Stimulated activated CD4-positive, alpha-beta T cell treated with anti-CD3 and anti-CD28 coated beads, Interleukin-15, amount 100 ng/mL, for 48 hours (primary cell): ENCODE measurements at regions not wholly inside any gene's neighbourhood (a gene's known extent, or its start where the extent isn't known, plus 50 kb on each side); places are given as distances from the start of the nearest gene placed in this dataset.
"Not testable (repeated sequence)": the region's sequence is repeated elsewhere in the genome, so short reads cannot be mapped to it uniquely, and the experiment has no call there.

ENCODE experiments used
- DNase-seq, 2 donors: peaks; one replicate each; pipeline ENCODE4 v3.0.0-alpha.2; 2020; ENCODE audit warnings: low read depth in 2 of 2

- no peak for DNase-seq
These were observed 80.4 kb upstream of the MEF2A start for GRCh38 chr15:99485153-99485961.

DNA sequence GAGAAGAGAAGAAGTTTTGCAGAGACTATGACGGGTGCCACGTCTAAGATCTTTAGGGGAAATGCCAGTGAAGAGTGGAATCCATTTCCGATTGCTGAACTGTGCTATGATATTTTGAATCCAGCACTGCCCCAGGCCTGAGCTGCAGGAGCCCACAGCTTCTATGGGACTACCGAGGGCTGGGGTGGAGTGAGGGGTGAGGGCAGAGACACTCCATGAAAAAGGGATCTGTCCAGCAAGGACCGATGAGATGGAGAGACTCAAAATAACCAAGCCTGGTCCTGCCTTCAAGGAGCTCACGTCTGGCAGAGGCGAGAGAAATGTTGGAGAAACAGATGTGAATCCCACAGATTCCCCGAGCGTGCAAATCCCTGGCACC, 79.8 kb upstream of the MEF2A start:
- no peak for DNase-seq

DNA sequence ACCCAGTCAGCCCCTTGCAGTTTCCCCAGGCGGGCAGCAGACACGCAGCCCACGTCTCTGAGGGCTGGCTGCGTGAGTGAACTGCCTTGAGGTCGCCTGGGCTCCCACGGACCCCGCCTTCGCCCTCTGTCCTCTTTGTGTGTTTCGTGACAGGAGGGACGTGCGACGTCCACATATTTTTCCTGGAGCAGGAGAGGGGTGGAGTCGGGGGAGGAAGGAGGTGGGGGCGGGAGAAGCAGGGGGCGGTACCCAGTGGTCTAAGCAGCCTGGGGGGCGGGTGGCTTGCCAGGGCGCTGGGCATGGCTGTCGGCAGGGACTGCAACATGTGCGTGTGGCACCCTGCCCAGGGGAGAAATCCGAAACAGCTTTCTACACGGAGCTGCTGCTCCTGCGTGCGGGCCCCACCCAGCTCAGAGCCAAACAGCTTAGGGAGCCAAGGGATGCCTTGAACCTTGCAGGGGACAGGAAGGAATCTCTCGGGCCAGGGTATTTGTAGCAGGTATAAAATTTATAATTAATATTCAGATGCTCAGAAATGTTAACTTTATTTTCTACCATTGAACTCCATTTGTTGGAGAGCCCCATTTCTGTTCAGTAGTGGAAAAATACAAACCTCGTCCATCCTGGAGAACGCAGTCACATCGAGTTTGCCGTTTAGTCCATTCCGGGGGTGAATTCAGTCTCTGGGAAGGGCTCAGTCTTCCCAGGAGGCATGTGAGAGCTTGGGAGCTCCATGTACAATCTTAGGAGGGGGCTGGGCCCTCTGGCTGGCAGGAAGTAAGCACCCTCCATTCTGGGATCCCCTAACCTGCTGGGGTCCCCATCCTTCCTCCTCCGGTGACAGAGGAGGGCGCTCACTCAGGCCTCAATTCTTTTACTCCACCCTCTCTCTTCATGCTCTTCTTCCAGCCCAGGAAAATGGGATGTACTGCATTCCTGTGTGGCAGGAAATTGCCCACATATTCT, 79.1 kb upstream of the MEF2A start:
- DNase-seq, result no peak

- no peak for DNase-seq
These were observed 78.5 kb upstream of the MEF2A start for GRCh38 chr15:99487337-99487730.

GRCh38 chr15:99492275-99492674, 73.5 kb upstream of the MEF2A start:
- no peak for DNase-seq

- no peak for DNase-seq
These were observed 73.1 kb upstream of the MEF2A start for GRCh38 chr15:99492716-99493115.

GRCh38 chr15:99493461-99493860, 72.3 kb upstream of the MEF2A start:
- DNase-seq, result no peak

GRCh38 chr15:99494536-99495233, 71.1 kb upstream of the MEF2A start:
- not testable (repeated sequence) for DNase-seq

GRCh38 chr15:99495430-99496301, 70.1 kb upstream of the MEF2A start:
- no peak for DNase-seq

- no peak for DNase-seq
These were observed 69.5 kb upstream of the MEF2A start for GRCh38 chr15:99496302-99496629.

DNA sequence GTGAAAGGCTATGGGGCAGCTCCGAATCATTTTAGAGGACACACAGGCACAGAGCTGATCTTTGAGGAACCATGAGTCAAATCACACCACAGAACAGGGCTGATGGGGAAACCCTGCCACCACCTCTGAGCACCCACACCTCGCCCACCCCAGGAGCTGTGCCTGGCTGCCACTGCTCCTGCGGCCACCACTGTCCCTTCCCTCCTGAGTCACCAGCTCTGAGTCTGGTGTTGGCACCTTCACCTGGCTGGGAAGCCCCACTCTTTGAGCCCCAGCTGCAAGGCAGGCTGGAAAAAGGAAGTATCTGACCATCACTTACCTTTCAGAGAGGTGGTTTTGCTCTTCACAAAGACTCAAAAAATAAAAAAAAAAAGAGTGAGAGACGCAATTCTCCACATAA, 63.6 kb upstream of the MEF2A start:
- peak in 1 of 2 donors; percentile 28 for DNase-seq

DNA sequence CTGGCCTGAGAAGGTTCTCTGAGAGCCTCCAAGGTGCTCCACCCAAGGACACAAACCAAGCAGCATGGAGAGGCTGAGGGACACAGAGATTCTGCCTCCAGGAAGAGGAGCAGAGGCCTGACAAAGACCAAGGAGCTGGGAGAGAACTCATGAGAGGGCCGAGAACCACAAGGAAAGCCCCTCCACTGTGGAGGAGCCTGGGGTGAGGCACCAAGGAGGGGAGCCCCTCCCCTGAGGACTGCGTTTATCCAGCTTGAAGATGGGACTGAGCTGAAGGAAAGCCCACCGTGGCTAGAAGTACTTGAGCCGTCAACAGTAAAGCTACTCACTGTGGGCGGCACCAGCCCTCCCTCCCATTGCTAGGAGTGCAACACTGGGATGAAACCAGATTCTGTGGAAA, 63.1 kb upstream of the MEF2A start:
- DNase-seq, result no peak

DNA sequence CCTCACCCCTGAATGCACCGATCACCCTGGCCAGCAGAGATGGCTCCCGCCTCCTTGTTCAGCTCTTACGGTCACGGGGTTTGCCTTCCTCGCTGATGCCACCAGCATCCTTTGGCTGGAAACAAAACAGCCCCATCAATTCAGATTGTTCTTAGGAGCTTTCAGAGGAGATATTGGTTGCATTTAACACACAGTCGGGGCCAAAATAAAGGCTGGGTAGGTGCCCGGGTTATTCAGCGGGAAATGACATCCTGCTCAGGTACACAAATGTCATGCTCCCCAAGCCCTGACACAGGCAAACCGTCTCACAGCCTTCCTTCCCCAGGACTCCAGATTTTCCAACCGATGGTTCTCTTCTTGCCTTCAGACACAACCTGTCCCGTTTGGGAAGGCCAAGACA, 62.4 kb upstream of the MEF2A start:
- no peak for DNase-seq

DNA sequence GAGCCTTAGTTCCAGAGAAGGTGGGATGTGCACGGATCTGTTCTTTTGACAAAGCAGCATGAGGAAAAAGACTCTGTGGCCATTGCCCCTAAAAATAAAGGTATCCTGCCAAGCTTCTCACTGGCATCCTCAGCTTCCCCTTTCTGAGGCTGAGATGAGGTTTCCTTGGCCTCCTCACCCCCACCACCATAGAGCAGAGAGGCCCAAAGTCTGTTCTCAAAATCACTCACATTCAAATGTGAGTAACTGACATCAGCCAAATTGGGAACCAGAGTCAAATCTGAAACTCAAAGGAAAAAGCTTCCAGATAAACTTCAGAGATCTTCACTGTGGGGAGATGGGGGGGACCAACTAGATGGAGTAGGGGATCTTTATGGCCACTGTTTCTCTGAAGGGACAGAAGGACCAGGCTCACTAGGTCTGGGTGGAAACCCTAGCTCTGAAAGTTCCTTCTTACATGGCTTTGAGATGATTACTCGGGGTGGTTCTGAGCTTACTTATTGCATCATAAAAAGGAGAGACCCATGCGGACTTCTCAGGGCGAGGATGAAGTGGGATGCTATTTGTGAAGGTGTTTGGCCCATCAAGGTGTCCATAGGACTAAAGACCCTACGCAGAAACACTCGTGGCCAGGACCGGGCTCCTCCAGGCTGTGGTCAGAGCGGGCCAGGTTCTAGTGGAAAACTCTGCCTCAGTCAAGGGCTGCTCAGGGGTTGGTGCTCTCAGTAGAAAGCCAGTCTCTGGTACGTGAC, 61.5 kb upstream of the MEF2A start:
- no peak for DNase-seq

DNA sequence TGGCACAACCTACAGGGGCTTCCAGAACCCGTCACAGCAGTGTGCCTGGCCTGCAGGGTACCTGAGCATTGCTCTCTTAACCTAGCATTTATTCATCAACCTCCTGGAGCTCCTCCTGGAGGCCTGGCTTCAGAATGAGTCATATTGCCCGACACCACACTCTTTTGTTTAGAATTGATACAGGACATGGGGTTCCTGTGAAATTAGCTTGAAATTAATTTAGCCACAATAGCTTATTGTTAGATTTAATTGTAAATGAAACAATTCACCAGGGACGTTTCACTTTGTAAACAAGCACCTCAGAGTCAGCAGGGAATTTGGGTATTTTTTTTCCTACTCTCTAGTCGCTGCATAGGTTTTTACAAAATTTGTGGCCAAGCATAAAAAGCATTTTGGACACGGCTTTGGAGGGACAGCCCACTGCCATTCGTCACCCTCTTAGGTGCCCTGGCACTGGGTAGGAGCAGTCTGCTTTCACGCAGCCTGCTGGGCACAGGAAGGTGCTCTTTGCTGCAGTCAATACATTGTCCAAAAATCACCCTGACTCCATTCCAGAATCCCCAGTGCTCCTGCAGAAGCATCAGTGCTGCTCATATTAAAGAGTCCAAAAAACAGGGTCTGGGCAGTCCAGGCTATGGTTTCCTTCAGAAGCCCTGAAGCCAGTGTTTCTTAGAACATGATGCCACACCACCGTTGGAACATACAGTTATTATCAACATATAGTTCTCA, 60.8 kb upstream of the MEF2A start:
- no peak for DNase-seq

GRCh38 chr15:99506399-99506798, 59.4 kb upstream of the MEF2A start:
- no peak for DNase-seq

DNA sequence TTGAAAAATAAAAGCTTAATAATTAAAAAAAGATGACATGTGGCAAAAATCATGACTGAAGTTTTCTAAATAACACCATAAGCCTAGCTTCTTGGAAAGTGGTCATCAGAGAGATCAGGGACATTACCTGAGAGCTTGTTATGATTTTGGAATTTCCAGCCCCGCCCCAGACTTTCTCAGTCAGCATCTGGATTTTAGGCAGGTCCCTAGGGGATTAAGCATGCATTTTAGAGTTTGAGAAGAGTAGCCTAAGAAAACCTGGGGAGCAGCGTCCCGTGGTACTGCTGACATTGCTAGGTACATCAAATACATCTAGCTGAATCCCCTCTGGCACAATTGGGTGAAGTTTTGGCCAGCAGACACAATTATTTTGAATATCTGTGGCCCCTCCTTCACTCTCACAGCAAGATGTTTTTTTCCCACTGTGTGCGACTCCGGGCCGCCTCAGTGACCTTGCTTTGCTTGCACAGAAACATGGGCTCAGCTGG, 58.7 kb upstream of the MEF2A start:
- no peak for DNase-seq

GRCh38 chr15:99507504-99508310, 58.1 kb upstream of the MEF2A start:
- no peak for DNase-seq

- no peak for DNase-seq
These were observed 57.5 kb upstream of the MEF2A start for GRCh38 chr15:99508311-99508645.
